ENCODE measurements at regions not wholly inside any gene's neighbourhood (a gene's known extent, or its start where the extent isn't known, plus 50 kb on each side); places are given as distances from the start of the nearest gene placed in this dataset.
"Not testable (repeated sequence)": the region's sequence is repeated elsewhere in the genome, so short reads cannot be mapped to it uniquely, and the experiment has no call there.

- H4K20me1 ChIP-seq (ENCODE audit: insufficient read depth, low read depth, low read length); H3K27me3 ChIP-seq (ENCODE audit: low read length); H3K9me2 ChIP-seq (replicated peaks; ENCODE audit: insufficient read depth, low read length); H3K4me1 ChIP-seq (ENCODE audit: low read length); H3K36me3 ChIP-seq (ENCODE audit: insufficient read depth, low read length); H2AFZ ChIP-seq (ENCODE audit: low read length); H3K9ac ChIP-seq (ENCODE audit: low read length); H3K79me2 ChIP-seq (ENCODE audit: low read length); H3K27ac ChIP-seq (ENCODE audit: low read length); H3K4me3 ChIP-seq (ENCODE audit: low read length); DNase-seq; H3K9me3 ChIP-seq (ENCODE audit: low read length); H3K4me2 ChIP-seq (ENCODE audit: low read depth, low read length, poor library complexity, severe bottlenecking): not testable (repeated sequence)
These were observed 811.1 kb downstream of the PRIM2 start for GRCh38 chr6:58128549-58128948.

- H3K27me3 ChIP-seq (ENCODE audit: low read length); H3K36me3 ChIP-seq (ENCODE audit: insufficient read depth, low read length); H3K4me1 ChIP-seq (ENCODE audit: low read length); H3K9ac ChIP-seq (ENCODE audit: low read length); H4K20me1 ChIP-seq (ENCODE audit: insufficient read depth, low read depth, low read length); H3K79me2 ChIP-seq (ENCODE audit: low read length); H3K27ac ChIP-seq (ENCODE audit: low read length); H3K9me2 ChIP-seq (replicated peaks; ENCODE audit: insufficient read depth, low read length); DNase-seq; H3K4me3 ChIP-seq (ENCODE audit: low read length); H3K4me2 ChIP-seq (ENCODE audit: low read depth, low read length, poor library complexity, severe bottlenecking); H3K9me3 ChIP-seq (ENCODE audit: low read length); H2AFZ ChIP-seq (ENCODE audit: low read length): not testable (repeated sequence)
These were observed 811.7 kb downstream of the PRIM2 start for GRCh38 chr6:58129098-58129497.

DNA sequence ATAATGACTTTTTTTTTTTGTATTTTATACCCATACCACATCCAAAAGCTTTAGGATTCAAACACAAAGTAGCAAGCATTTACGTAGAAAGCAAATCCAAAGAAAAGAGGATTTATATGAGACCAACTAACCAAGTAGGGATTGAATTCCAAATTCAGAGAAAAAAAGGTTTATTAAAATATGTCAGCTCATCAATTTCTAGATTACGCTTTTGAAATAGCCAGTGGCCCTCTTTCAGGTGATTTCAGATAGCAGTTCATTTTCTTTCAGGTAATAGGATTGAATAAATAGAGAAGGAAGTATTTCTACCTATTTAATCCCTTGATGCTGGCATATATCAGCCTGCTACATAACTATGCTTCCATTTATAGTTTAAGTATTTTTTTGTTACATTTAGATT is 822.3 kb downstream of the PRIM2 start:
- H3K9me2 ChIP-seq (replicated peaks; ENCODE audit: insufficient read depth, low read length); H3K79me2 ChIP-seq (ENCODE audit: low read length); DNase-seq; H3K4me3 ChIP-seq (ENCODE audit: low read length); H3K27me3 ChIP-seq (ENCODE audit: low read length); H3K9me3 ChIP-seq (ENCODE audit: low read length); H3K4me2 ChIP-seq (ENCODE audit: low read depth, low read length, poor library complexity, severe bottlenecking); H3K27ac ChIP-seq (ENCODE audit: low read length); H3K4me1 ChIP-seq (ENCODE audit: low read length); H4K20me1 ChIP-seq (ENCODE audit: insufficient read depth, low read depth, low read length); H3K36me3 ChIP-seq (ENCODE audit: insufficient read depth, low read length); H3K9ac ChIP-seq (ENCODE audit: low read length); H2AFZ ChIP-seq (ENCODE audit: low read length): not testable (repeated sequence)

DNA sequence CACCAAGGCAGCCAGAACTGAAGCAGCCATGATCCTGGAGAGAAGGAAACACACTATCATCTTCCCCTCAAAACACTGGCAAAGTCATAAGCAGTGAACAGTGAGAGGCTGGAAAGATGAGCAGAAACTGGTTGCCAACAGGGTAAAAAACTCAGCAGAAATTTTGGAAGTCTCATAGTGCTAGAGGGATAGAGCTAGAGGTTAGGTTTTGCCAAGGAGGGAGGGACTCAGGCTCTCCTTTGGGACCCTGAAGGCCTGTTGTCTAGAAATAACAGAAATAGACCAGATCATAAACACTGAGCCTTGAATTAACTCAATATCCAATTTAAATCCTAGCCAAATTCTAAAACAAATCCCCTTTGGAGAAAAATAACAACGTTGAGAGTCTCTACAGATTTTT is 853.6 kb downstream of the PRIM2 start:
- not testable (repeated sequence) for H3K4me1 ChIP-seq (ENCODE audit: low read length); H2AFZ ChIP-seq (ENCODE audit: low read length); H3K79me2 ChIP-seq (ENCODE audit: low read length)

DNA sequence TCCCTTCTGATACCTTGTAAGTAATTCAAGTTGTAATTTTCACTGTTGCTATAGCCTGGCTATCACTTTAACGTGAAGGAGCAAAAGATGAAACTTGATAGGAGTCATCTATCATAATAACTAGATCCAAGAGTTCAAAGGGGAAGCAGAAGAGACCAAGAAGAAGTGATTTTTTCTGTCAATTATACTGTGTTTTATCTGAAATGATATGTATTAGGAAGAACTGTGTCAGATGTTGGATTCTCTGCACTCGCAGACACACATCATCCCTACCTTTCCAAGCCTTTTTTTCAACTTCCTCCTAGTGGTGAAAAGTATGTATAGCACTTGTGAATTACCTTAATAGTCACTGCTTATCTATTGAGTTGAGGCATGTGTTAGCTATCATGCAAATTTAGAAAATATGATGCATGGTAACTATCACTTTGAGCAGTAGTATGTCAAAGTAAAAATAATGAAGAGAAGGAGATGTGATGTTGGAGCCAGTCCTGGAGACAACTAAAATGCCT is 864.2 kb downstream of the PRIM2 start:
- DNase-seq; H3K9me2 ChIP-seq (replicated peaks; ENCODE audit: insufficient read depth, low read length); H2AFZ ChIP-seq (ENCODE audit: low read length): not testable (repeated sequence)

More for the DNA sequence above, 853.6 kb downstream of the PRIM2 start:
- H3K9me2 ChIP-seq (replicated peaks; ENCODE audit: insufficient read depth, low read length); H3K36me3 ChIP-seq (ENCODE audit: insufficient read depth, low read length); H3K4me3 ChIP-seq (ENCODE audit: low read length); H3K27ac ChIP-seq (ENCODE audit: low read length); H3K27me3 ChIP-seq (ENCODE audit: low read length); H3K9me3 ChIP-seq (ENCODE audit: low read length); H3K4me2 ChIP-seq (ENCODE audit: low read depth, low read length, poor library complexity, severe bottlenecking); DNase-seq; H3K9ac ChIP-seq (ENCODE audit: low read length); H4K20me1 ChIP-seq (ENCODE audit: insufficient read depth, low read depth, low read length): not testable (repeated sequence)

DNA sequence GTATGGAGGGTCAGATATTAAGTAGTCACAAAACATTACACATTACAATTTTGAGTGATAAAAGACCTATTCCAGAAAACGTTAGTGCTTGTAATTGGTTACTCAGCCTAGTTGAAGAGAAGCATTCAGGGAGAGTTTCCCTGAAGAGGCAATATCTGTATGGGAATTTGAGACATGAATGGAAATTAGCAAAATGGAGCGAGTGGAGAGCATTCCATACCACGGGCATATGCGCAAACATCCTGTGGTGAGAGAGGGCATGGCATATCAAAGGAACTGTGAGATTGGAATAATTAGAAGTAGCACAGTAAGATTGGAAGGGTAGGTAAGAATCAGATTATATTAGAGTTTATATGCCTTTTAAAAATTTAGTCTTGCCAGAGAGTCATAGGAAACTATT is 867.9 kb downstream of the PRIM2 start:
- H4K20me1 ChIP-seq (ENCODE audit: insufficient read depth, low read depth, low read length); H3K9ac ChIP-seq (ENCODE audit: low read length); H2AFZ ChIP-seq (ENCODE audit: low read length): not testable (repeated sequence)

More for the DNA sequence above, 864.2 kb downstream of the PRIM2 start:
- not testable (repeated sequence) for H3K79me2 ChIP-seq (ENCODE audit: low read length); H3K9ac ChIP-seq (ENCODE audit: low read length); H3K4me1 ChIP-seq (ENCODE audit: low read length); H3K9me3 ChIP-seq (ENCODE audit: low read length); H3K27ac ChIP-seq (ENCODE audit: low read length); H3K4me3 ChIP-seq (ENCODE audit: low read length); H3K4me2 ChIP-seq (ENCODE audit: low read depth, low read length, poor library complexity, severe bottlenecking); H3K36me3 ChIP-seq (ENCODE audit: insufficient read depth, low read length); H3K27me3 ChIP-seq (ENCODE audit: low read length); H4K20me1 ChIP-seq (ENCODE audit: insufficient read depth, low read depth, low read length)

GRCh38 chr6:58193209-58193608 is 875.8 kb downstream of the PRIM2 start:
- not testable (repeated sequence) for H3K9ac ChIP-seq (ENCODE audit: low read length); DNase-seq; H2AFZ ChIP-seq (ENCODE audit: low read length); H3K27ac ChIP-seq (ENCODE audit: low read length); H4K20me1 ChIP-seq (ENCODE audit: insufficient read depth, low read depth, low read length); H3K36me3 ChIP-seq (ENCODE audit: insufficient read depth, low read length); H3K9me2 ChIP-seq (replicated peaks; ENCODE audit: insufficient read depth, low read length); H3K4me1 ChIP-seq (ENCODE audit: low read length); H3K27me3 ChIP-seq (ENCODE audit: low read length); H3K79me2 ChIP-seq (ENCODE audit: low read length); H3K9me3 ChIP-seq (ENCODE audit: low read length); H3K4me3 ChIP-seq (ENCODE audit: low read length); H3K4me2 ChIP-seq (ENCODE audit: low read depth, low read length, poor library complexity, severe bottlenecking)

More for the DNA sequence above, 867.9 kb downstream of the PRIM2 start:
- H3K36me3 ChIP-seq (ENCODE audit: insufficient read depth, low read length); H3K4me2 ChIP-seq (ENCODE audit: low read depth, low read length, poor library complexity, severe bottlenecking); H3K4me3 ChIP-seq (ENCODE audit: low read length); DNase-seq; H3K9me3 ChIP-seq (ENCODE audit: low read length); H3K79me2 ChIP-seq (ENCODE audit: low read length); H3K9me2 ChIP-seq (replicated peaks; ENCODE audit: insufficient read depth, low read length); H3K4me1 ChIP-seq (ENCODE audit: low read length); H3K27me3 ChIP-seq (ENCODE audit: low read length); H3K27ac ChIP-seq (ENCODE audit: low read length): not testable (repeated sequence)

DNA sequence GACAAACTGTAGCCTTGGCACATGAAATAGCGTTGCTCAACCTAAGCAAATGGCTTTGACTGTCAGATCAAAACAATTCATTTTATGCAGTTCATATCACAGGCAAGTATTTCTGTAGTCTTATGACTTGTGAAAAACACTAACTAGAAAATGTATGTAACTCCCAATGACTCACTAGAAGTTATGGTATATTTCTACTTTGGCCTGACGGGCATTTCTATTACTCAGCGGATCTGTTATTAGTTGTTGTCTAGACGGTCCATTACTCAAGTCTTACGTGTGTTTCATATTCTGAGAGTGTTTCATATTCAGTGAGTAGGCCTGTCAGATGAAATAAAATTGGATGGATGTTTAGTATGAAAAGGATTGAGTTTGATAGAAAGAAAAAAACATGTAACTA is 880.9 kb downstream of the PRIM2 start:
- Histone ChIP-seq H2AFZ (ENCODE audit: low read length) (no peak overlapping the region), H3K4me2 (ENCODE audit: low read depth, low read length, poor library complexity, severe bottlenecking) (no peak overlapping the region), H3K9me3 (ENCODE audit: low read length) (no peaks in the 10 kb centered on the region), H3K36me3 (ENCODE audit: insufficient read depth, low read length) (no peaks in the 10 kb centered on the region), H3K27ac (ENCODE audit: low read length) (no peak overlapping the region), H3K27me3 (ENCODE audit: low read length) (no peaks in the 10 kb centered on the region), H4K20me1 (ENCODE audit: insufficient read depth, low read depth, low read length) (no peaks in the 10 kb centered on the region), H3K9ac (ENCODE audit: low read length) (no peak overlapping the region), H3K4me1 (ENCODE audit: low read length) (no peaks in the 10 kb centered on the region), H3K79me2 (ENCODE audit: low read length) (no peaks in the 10 kb centered on the region), H3K4me3 (ENCODE audit: low read length) (no peak overlapping the region), H3K9me2 (replicated peaks; ENCODE audit: insufficient read depth, low read length) (no peaks in the 10 kb centered on the region)
- DNase-seq: no peak

- H2AFZ ChIP-seq (ENCODE audit: low read length); H3K9me2 ChIP-seq (replicated peaks; ENCODE audit: insufficient read depth, low read length); H3K79me2 ChIP-seq (ENCODE audit: low read length); H3K27ac ChIP-seq (ENCODE audit: low read length); H3K9ac ChIP-seq (ENCODE audit: low read length); DNase-seq; H3K9me3 ChIP-seq (ENCODE audit: low read length); H3K4me3 ChIP-seq (ENCODE audit: low read length); H3K4me2 ChIP-seq (ENCODE audit: low read depth, low read length, poor library complexity, severe bottlenecking); H4K20me1 ChIP-seq (ENCODE audit: insufficient read depth, low read depth, low read length); H3K27me3 ChIP-seq (ENCODE audit: low read length); H3K36me3 ChIP-seq (ENCODE audit: insufficient read depth, low read length); H3K4me1 ChIP-seq (ENCODE audit: low read length): not testable (repeated sequence)
These were observed 919.7 kb downstream of the PRIM2 start for GRCh38 chr6:58237124-58237523.
